Small intestine (tissue), 7 donors: ENCODE measurements at regions not wholly inside any gene's neighbourhood (a gene's known extent, or its start where the extent isn't known, plus 50 kb on each side); places are given as distances from the start of the nearest gene placed in this dataset.
A peak's percentile ranks its signal among the peaks of the same experiment; 100 is the strongest.

Source experiments
- DNase-seq, 2 donors: peaks; one replicate each; pipeline versions ENCODE4 v3.0.0 to v3.0.0-alpha.2; 2013
- FAIRE-seq: peaks from 2 replicates; lab custom pipeline; 2012; peaks lifted over from hg19 to GRCh38; lab: Jason Lieb, UNC
- H3K27ac ChIP-seq, 3 donors: one replicate each; pipeline ENCODE4 v1.5.1; 2013; ENCODE audit warnings: low read length in 2 of 3, mild to moderate bottlenecking in 2 of 3, control low read depth in 1 of 3, inconsistent platforms in 1 of 3, low read depth in 1 of 3, moderate library complexity in 1 of 3
- H3K27me3 ChIP-seq, 3 donors: one replicate each; pipeline ENCODE4 v1.6.1; 2013; ENCODE audit warnings: low read length in 3 of 3, inconsistent platforms in 1 of 3; ENCODE audit not compliant: control insufficient read depth in 3 of 3, insufficient read depth in 3 of 3
- H3K36me3 ChIP-seq, 3 donors: one replicate each; pipeline ENCODE4 v1.6.1; 2013; ENCODE audit warnings: low read length in 3 of 3, inconsistent platforms in 1 of 3, low read depth in 1 of 3, mild to moderate bottlenecking in 1 of 3, moderate library complexity in 1 of 3; ENCODE audit not compliant: control insufficient read depth in 3 of 3, insufficient read depth in 2 of 3
- H3K4me1 ChIP-seq, 3 donors: one replicate each; pipeline ENCODE4 v1.6.1; 2013; ENCODE audit warnings: low read length in 2 of 3, inconsistent platforms in 1 of 3, low read depth in 1 of 3, mild to moderate bottlenecking in 1 of 3, moderate library complexity in 1 of 3; ENCODE audit not compliant: control insufficient read depth in 3 of 3, insufficient read depth in 2 of 3
- H3K4me3 ChIP-seq, 3 donors: one replicate each; pipeline ENCODE4 v1.5.1; 2013; ENCODE audit warnings: low read length in 3 of 3, control low read depth in 1 of 3, inconsistent platforms in 1 of 3, low read depth in 1 of 3, mild to moderate bottlenecking in 1 of 3, moderate library complexity in 1 of 3
- H3K9me3 ChIP-seq, 2 donors: one replicate each; pipeline ENCODE4 v1.6.1; 2013; ENCODE audit warnings: low read depth in 1 of 2, low read length in 1 of 2; ENCODE audit not compliant: control insufficient read depth in 2 of 2, insufficient read depth in 1 of 2
- whole genome bisulfite sequencing, 3 donors: extraction: QIAGEN DNeasy Blood & Tissue Kit; methylation state at CpG; one replicate each; pipeline ENCODE4 v1.1.7; 2013; 5-methylcytosine and 5-hydroxymethylcytosine counted together
- donor health status: healthy with polysubstance abuse.
- donor health status: control.
- donor health status: control.
- donor health status: Bipolar disorder and iron deficiency.
- donor health status: healthy.

DNA sequence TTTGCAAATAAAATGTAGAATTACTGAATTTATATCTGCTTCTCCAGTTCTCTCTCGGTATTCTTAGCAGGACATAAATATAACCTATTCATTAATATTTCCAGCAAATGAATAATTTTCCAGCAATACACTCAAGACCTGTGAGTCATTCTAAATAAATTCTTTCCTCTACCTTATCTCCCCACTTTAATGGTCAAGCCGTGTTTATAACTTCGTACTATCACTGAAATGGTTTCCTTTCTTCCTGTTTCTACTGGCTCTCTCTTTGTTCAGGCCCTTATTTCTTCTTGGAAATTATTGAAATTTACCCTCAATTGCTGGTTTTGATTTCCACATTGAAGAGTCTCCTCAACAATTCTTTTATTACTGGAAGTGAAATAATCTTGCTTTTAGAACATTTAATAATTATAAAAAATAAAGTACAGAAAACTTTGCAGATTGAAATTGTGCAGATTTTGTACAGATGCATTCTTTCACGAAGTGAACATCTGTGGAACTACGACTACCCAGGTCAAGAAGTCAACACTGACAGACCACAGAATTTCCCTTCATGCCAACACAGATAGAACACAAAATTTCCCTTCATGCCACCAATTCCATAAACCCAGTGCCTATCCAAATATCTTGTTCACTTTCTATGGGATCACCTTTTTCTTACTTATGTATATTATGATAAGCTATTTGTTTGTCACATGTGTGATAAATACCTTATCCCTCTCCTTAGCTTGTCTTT, 205.7 kb downstream of the FAT4 start:
- Histone ChIP-seq H3K27ac (peak overlapping the region in 1 of 3 donors; percentile 41), H3K27me3 (no peaks in the 10 kb centered on the region), H3K4me1 (peaks cover 0 to 3% (median 0%) of the 10 kb centered on the region in 3 donors), H3K9me3 (no peaks in the 10 kb centered on the region), H3K4me3 (no peak overlapping the region), H3K36me3 (no peaks in the 10 kb centered on the region)
- WGBS, 3 donors, result 45 to 61% (median 49%) methylated on average over 5 of the region's 5 CpGs
- peak in 1 of 2 donors; percentile 19 for DNase-seq
- no peak for FAIRE-seq

DNA sequence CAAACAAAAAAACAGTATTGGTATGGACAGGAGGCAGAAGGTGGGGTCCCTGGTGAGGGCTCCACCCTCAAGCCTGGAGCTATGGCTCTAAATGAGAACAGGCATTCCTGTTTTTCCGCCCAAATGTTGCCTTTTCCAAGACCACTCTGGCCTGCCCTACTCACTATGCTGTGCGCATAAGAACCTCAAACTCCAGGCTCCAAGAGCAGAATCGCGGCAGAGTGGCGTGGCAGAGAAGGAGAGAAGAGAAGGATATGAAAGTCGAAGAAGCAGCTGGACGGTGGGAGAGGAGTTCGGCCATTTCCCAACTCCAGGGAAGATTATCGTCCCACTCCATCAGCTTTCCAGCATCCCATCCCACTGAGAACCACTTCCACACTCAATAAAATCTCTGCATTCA, 207.8 kb downstream of the FAT4 start:
- Histone ChIP-seq H3K4me1 (peaks cover 0 to 3% (median 0%) of the 10 kb centered on the region in 3 donors), H3K9me3 (no peaks in the 10 kb centered on the region), H3K4me3 (no peak overlapping the region), H3K27me3 (no peaks in the 10 kb centered on the region), H3K27ac (no peak overlapping the region), H3K36me3 (no peaks in the 10 kb centered on the region)
- FAIRE-seq (no peak), DNase-seq (no peak)
- WGBS, 3 donors, result 91 to 95% (median 93%) methylated on average over 9 of the region's 9 CpGs

DNA sequence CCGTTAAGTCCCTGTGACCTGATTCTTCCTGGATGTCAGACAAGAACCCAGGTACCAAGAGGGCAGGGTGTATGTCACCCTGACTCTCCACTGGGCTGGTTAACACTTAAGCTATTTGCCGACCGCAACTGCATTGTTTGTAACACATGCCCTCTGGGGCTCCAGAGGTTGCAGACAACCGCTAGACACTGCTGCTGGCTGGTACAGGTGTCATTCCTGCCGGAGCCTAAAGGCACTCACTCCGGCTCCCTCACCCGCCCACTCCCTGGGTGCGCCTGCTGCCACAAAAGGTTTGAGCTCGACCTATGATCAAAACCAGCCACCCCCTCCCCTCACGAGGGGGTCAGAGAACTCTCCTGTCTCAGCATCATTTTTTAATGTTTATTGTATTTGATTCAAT, 208.2 kb downstream of the FAT4 start:
- WGBS, 3 donors, result 62 to 82% (median 70%) methylated on average over 10 of the region's 10 CpGs

DNA sequence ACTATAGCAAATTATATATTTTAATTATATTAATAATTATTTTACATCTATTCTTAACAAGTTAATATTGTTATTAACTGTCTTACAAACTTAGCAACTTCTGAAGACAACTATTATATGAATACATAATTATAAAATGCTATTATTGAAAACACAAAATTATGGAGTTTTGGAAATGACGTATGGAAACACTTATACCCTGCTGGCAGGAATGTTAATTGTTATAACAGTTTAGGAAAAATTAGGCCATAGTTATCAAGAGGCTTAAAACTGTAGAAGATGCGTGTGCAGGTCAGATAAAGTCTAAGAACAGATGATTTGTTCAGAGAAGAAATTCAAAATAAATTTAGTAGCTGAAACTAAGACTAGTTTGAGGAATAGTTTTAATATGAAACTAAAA, 211.7 kb downstream of the FAT4 start:
- H3K36me3 ChIP-seq, result no peaks in the 10 kb centered on the region
- H3K27ac ChIP-seq, result no peak overlapping the region
- H3K4me1 ChIP-seq, result no peaks in the 10 kb centered on the region
- 53 to 76% (median 68%) methylated on average over 2 of the region's 2 CpGs for WGBS, 3 donors
- no peaks in the 10 kb centered on the region for H3K27me3 ChIP-seq
- H3K9me3 ChIP-seq, result no peaks in the 10 kb centered on the region
- FAIRE-seq (no peak), DNase-seq (no peak)
- H3K4me3 ChIP-seq, result no peak overlapping the region

More for the DNA sequence above, 208.2 kb downstream of the FAT4 start:
- DNase-seq (no peak), FAIRE-seq (no peak)
- H3K27me3 ChIP-seq, result no peaks in the 10 kb centered on the region
- H3K4me3 ChIP-seq, result no peak overlapping the region
- no peaks in the 10 kb centered on the region for H3K9me3 ChIP-seq
- no peaks in the 10 kb centered on the region for H3K36me3 ChIP-seq
- no peak overlapping the region for H3K27ac ChIP-seq
- H3K4me1 ChIP-seq, result peaks cover 0 to 3% (median 0%) of the 10 kb centered on the region in 3 donors

DNA sequence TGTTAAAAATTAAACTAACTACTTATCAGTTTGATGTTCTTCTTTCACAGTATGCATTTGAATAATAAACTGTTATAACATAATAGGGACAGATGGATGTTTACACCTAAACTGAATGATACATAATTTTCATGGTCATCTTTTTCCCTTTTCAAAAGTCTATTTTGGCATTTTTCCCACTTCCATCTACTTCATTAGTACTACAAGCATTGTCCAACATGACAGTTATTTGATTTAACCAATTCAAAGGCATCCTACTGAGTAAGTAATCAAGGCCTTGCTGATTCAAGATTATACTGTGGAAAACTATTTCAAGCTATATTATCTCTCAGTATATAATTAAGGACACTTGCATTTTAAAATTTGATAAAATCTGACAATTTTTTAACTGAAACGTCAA, 212.9 kb downstream of the FAT4 start:
- Histone ChIP-seq H3K27ac (no peak overlapping the region), H3K4me1 (no peaks in the 10 kb centered on the region), H3K36me3 (no peaks in the 10 kb centered on the region), H3K27me3 (no peaks in the 10 kb centered on the region), H3K4me3 (no peak overlapping the region), H3K9me3 (no peaks in the 10 kb centered on the region)
- 69 to 78% (median 71%) methylated on average over 1 of the region's 1 CpG for WGBS, 3 donors
- FAIRE-seq, result no peak
- DNase-seq, result no peak

DNA sequence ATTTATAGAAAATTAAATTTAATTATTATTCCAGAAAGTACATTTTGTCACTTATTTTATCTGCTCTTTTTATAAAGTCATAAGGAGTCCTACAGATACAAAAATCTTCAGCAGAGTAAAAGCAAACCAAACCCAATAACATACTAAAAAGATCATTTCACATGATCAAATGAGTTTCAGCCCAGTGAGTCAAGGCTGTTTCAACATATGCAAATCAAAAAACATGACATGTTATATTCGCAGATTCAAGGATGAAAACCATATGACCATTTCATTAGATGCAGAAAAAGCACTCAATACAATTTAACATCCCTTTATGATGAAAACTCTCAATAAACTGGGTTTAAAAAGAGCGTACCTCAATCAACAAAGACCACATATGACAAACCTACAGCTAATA, 214.3 kb downstream of the FAT4 start:
- Histone ChIP-seq H3K9me3 (no peaks in the 10 kb centered on the region), H3K27ac (no peak overlapping the region), H3K36me3 (no peaks in the 10 kb centered on the region), H3K27me3 (no peaks in the 10 kb centered on the region), H3K4me1 (no peaks in the 10 kb centered on the region), H3K4me3 (no peak overlapping the region)
- FAIRE-seq (no peak), DNase-seq (no peak)
- 82 to 85% (median 84%) methylated on average over 2 of the region's 2 CpGs for WGBS, 3 donors

DNA sequence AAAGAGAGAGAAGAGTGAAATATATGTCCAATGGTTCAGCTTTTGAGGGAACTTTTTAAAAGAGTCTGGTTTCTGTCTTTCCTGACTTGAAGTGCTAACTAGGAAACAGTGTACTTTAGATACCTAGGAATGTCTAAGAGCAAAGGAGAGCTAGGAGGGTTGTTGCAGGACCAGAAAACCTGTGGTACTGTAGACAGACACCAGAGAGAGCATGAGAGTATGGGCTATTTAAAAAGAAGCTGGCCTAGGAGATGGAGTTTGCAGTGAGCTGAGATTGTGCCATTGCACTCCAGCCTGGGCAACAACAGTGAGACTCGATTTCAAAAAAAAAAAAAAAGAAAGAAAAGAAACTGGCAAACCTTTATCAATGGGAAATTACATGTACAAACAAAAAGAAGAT, 223.9 kb downstream of the FAT4 start:
- no peaks in the 10 kb centered on the region for H3K27me3 ChIP-seq
- no peak for FAIRE-seq
- H3K4me3 ChIP-seq, result no peak overlapping the region
- no peaks in the 10 kb centered on the region for H3K36me3 ChIP-seq
- no peaks in the 10 kb centered on the region for H3K9me3 ChIP-seq
- H3K27ac ChIP-seq, result no peak overlapping the region
- WGBS, 3 donors, result 58 to 62% (median 59%) methylated on average over 1 of the region's 1 CpG
- no peaks in the 10 kb centered on the region for H3K4me1 ChIP-seq
- no peak for DNase-seq

DNA sequence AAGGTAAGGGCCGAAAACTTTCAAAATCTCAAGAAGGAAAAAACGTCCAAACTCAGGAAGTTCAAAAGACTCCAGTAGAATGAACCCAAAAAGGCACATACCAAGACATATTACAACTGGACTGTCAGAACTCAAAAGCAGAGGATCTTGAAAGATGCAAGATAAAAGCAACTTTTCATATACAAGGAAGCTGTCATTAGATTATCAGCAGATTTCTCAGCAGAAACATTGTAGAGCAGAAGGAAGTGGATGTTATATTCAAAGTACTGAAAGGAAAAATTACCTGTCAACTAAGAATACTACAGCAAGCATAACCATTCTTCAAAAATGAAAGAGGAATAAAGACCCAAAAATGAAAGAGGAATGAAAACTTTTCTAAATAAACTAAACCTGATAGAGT, 224.9 kb downstream of the FAT4 start:
- H3K9me3 ChIP-seq, result no peaks in the 10 kb centered on the region
- H3K4me3 ChIP-seq, result no peak overlapping the region
- FAIRE-seq (no peak), DNase-seq (no peak)
- no peaks in the 10 kb centered on the region for H3K4me1 ChIP-seq
- H3K36me3 ChIP-seq, result no peaks in the 10 kb centered on the region
- H3K27ac ChIP-seq, result no peak overlapping the region
- 43 to 57% (median 55%) methylated on average over 2 of the region's 2 CpGs for WGBS, 3 donors
- no peaks in the 10 kb centered on the region for H3K27me3 ChIP-seq
